Esophagus muscularis mucosa (tissue), 4 donors: ENCODE measurements at regions not wholly inside any gene's neighbourhood (a gene's known extent, or its start where the extent isn't known, plus 50 kb on each side); places are given as distances from the start of the nearest gene placed in this dataset.

Experiments
- DNase-seq: peaks from one replicate; pipeline ENCODE4 v3.0.0-alpha.2; 2017; ENCODE audit errors: extremely low spot score
- H3K27ac ChIP-seq, 4 donors: fragments of 200-600 bp; sonication (generic); replicated peaks in 1 of 4; 1 replicate in 3 of 4; 2 replicates in 1 of 4; pipeline ENCODE4 v1.5.1; 2016 to 2019; ENCODE audit warnings: mild to moderate bottlenecking in 1 of 4
- H3K27me3 ChIP-seq, 4 donors: fragments of 200-600 bp; sonication (generic); one replicate each; pipeline versions ENCODE4 v1.5.1 to v1.6.0; 2016 to 2019
- H3K36me3 ChIP-seq, 4 donors: fragments of 200-600 bp; sonication (generic); one replicate each; pipeline ENCODE4 v1.5.1; 2016 to 2019
- H3K4me1 ChIP-seq, 4 donors: fragments of 200-600 bp; sonication (generic); one replicate each; pipeline ENCODE4 v1.5.1; 2016 to 2019
- H3K4me3 ChIP-seq, 4 donors: fragments of 200-600 bp; sonication (generic); 1 replicate in 2 of 4; 2 replicates in 2 of 4; pipeline ENCODE4 v1.5.1; 2016 to 2019; ENCODE audit warnings: mild to moderate bottlenecking in 4 of 4, moderate library complexity in 1 of 4
- H3K9me3 ChIP-seq, 4 donors: fragments of 200-600 bp; sonication (generic); 1 replicate in 3 of 4; 2 replicates in 1 of 4; pipeline ENCODE4 v1.5.1; 2016 to 2019
- EP300 ChIP-seq: sonication (generic); formaldehyde crosslinking; IDR thresholded peaks from one replicate; pipeline ENCODE4 v1.6.1; 2017; ENCODE audit warnings: antibody characterized with exemption
- POLR2A ChIP-seq: fragments of 450-650 bp; IDR thresholded peaks from one replicate; pipeline ENCODE4 v1.6.1; 2017; ENCODE audit warnings: antibody characterized with exemption, moderate library complexity, mild to moderate bottlenecking, low read depth
- POLR2AphosphoS5 ChIP-seq, 2 donors: sonication (generic); formaldehyde crosslinking; IDR thresholded peaks; one replicate each; pipeline ENCODE4 v1.6.1; 2017; ENCODE audit warnings: antibody characterized with exemption in 2 of 2
- WGBS: methylation state at CpG from one replicate; pipeline ENCODE4 v1.1.5; 2018; 5-methylcytosine and 5-hydroxymethylcytosine counted together
- intact Hi-C: fragments of 100-400 bp; cut with DNase I; formaldehyde crosslinking; loops from one replicate; pipeline ENCODE4 v1.15.1; 2023
- TF ChIP-seq, protein P1 (sequence below), 3 experiments: fragments of 200-600 bp in 2 of 3; fragments of 450-650 bp in 1 of 3; sonication (generic) in 2 of 3; IDR thresholded peaks; one replicate each; pipeline ENCODE4 v1.5.1; 2017 to 2019; ENCODE audit warnings: antibody characterized with exemption in 3 of 3, mild to moderate bottlenecking in 2 of 3, moderate library complexity in 1 of 3

DNA sequence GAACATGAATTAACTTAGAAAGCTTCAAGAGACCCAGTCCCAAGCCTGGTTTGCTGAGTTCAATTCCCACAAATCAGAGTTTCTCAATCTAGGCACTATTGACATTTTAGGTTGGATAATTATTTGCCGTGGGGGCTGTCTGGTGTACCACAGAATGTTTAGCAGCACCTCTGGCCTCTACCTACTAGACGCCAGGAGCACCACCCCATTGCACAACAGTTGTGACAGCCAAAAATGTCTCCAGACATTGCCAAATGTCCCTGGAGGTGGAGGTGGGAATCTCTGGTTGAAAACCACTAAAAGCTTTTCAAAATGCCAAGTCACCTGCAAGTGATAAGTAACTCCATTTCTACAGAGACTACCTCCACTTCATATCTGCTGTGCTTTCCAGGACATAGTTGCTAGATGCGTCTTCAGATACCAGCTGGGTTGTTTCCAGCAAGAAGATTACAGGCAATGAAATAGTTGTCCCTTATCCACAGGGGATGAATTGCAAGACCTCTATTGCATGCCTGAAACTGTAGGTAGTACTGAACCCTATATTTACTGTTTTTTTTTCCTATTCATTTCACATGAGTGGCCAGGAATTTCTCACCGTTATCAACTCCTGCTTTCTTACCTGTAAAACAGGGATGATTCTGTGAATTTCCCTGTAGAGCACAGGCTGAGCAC is 554.3 kb downstream of the ZEB2 start:
- intact Hi-C loops, result no loop called here

DNA sequence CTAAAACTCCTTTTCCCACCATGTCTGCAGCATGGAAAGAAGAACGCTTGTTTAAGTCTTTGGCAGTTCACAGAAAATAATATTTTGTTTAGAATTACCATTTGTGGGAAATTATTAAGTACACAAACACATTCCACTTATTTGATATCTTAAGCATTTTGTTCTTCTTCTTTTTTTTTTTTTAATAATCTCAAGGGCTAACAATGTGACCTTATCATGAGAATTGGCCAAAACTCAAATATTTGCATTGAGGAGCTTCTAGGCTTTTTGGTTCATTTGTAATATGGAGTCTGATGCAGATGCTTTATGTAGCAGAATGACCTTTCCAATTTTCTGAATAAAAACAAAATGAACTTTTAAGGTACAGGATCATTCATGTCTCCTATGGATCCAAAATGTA is 555.0 kb downstream of the ZEB2 start:
- Histone ChIP-seq H3K27ac (no peak overlapping the region), H3K36me3 (no peaks in the 10 kb centered on the region), H3K4me1 (no peaks in the 10 kb centered on the region), H3K4me3 (no peak overlapping the region), H3K9me3 (no peaks in the 10 kb centered on the region), H3K27me3 (no peaks in the 10 kb centered on the region)
- intact Hi-C loops, result no loop called here
- TF ChIP-seq POLR2AphosphoS5 (IDR thresholded peaks at IDR 0.05), result no peak
- TF ChIP-seq, protein P1, sequence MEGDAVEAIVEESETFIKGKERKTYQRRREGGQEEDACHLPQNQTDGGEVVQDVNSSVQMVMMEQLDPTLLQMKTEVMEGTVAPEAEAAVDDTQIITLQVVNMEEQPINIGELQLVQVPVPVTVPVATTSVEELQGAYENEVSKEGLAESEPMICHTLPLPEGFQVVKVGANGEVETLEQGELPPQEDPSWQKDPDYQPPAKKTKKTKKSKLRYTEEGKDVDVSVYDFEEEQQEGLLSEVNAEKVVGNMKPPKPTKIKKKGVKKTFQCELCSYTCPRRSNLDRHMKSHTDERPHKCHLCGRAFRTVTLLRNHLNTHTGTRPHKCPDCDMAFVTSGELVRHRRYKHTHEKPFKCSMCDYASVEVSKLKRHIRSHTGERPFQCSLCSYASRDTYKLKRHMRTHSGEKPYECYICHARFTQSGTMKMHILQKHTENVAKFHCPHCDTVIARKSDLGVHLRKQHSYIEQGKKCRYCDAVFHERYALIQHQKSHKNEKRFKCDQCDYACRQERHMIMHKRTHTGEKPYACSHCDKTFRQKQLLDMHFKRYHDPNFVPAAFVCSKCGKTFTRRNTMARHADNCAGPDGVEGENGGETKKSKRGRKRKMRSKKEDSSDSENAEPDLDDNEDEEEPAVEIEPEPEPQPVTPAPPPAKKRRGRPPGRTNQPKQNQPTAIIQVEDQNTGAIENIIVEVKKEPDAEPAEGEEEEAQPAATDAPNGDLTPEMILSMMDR (IDR thresholded peaks at IDR 0.05), result no peak
- WGBS, result 81% methylated on average over 1 of the region's 1 CpG
- no peak for DNase-seq

More for the DNA sequence above, 554.3 kb downstream of the ZEB2 start:
- H3K27ac ChIP-seq, result no peak overlapping the region
- no peak for TF ChIP-seq EP300
- TF ChIP-seq POLR2A, result no peak
- TF ChIP-seq, protein P1 (IDR thresholded peaks at IDR 0.05), result no peak
- H3K36me3 ChIP-seq, result no peaks in the 10 kb centered on the region
- WGBS, result 85% methylated on average over 3 of the region's 4 CpGs
- H3K9me3 ChIP-seq, result no peaks in the 10 kb centered on the region
- no peaks in the 10 kb centered on the region for H3K4me1 ChIP-seq
- DNase-seq, result no peak
- H3K4me3 ChIP-seq, result no peak overlapping the region
- H3K27me3 ChIP-seq, result no peaks in the 10 kb centered on the region

DNA sequence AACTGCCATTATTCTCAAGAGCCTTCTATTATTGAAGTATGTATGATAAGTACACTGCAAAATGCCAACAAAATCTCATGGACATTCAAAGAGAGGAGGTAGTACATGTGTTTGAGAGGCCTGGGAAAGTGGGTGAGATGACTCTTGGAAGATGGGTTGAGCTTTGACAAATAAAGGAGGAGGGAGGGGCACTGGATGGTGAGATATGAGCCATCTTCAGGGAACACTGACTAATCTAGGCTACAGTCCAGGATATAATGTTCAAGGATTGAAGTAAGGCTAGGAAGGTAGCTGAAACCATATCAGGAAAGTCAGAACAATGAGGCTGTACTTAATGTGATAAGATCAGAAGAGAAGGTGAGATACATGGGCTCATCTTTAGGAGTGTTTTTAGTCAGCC is 559.7 kb downstream of the ZEB2 start:
- Histone ChIP-seq H3K4me3 (no peak overlapping the region), H3K36me3 (no peaks in the 10 kb centered on the region), H3K27me3 (no peaks in the 10 kb centered on the region), H3K4me1 (peaks cover 6 to 9% (median 8%) of the 10 kb centered on the region in 4 donors), H3K27ac (no peak overlapping the region), H3K9me3 (no peaks in the 10 kb centered on the region)
- TF ChIP-seq EP300 (no peak), POLR2AphosphoS5 (IDR thresholded peaks at IDR 0.05) (no peak), POLR2A (no peak)
- TF ChIP-seq, protein P1 (IDR thresholded peaks at IDR 0.05), result no peak
- intact Hi-C loops, result no loop called here
- DNase-seq, result no peak

DNA sequence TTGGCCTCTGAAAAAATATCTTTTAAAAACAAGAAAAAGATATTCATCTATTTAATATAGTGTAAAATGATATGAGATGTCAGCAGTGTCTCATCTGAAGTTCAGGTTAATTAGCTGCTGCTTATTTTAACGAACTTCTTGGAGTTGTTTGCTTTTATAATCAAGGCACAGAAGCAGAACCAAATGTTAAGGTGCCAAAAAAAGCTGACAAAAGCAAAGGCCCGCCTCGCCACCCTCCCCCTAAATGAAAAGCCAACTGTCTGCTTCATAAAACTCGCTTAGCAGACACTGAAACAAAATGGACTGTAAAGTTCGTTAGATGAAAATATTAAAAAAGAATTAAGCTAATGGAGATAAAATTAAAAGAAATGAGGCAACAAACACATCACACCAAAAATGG is 562.6 kb downstream of the ZEB2 start:
- peaks cover 6 to 15% (median 12%) of the 10 kb centered on the region in 4 donors for H3K4me1 ChIP-seq
- no peaks in the 10 kb centered on the region for H3K9me3 ChIP-seq
- no peak for DNase-seq
- 88% methylated on average over 5 of the region's 5 CpGs for WGBS
- H3K27ac ChIP-seq, result no peak overlapping the region
- intact Hi-C loops, result no loop called here
- no peak overlapping the region for H3K4me3 ChIP-seq
- TF ChIP-seq, protein P1 (IDR thresholded peaks at IDR 0.05), result no peak
- H3K27me3 ChIP-seq, result no peaks in the 10 kb centered on the region
- H3K36me3 ChIP-seq, result no peaks in the 10 kb centered on the region

DNA sequence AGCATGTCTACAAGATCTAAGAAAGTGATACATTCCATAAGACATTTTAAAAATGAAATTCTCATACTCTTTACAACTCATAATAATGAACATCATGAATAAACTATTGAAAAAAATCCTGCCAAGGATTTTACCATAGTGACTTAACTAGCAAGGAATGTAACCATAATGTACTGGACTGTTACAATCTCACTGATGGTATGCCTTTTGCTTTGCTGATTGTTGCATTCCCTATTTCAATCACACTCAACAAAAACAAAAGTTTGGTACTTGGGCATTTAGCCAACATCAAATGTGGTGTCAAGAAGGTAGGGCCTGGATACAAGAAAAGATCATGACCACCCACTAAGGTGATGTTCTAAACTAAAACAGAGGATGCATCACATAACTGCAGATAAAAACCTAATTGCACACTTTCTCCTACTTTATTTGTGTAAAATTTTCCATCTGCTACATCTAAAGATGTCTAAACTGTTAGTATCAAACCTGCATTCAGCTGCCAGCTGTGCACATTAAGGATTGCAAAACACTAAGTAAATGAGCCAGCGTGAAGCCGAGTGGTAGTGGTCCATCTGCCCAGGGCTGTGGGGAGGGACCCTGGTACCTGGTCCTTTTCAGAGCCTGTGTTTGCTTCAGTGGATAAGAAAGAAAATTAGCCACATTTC is 564.4 kb downstream of the ZEB2 start:
- TF ChIP-seq EP300 (no peak), POLR2A (no peak), POLR2AphosphoS5 (IDR thresholded peaks at IDR 0.05) (no peak)
- TF ChIP-seq, protein P1 (IDR thresholded peaks at IDR 0.05), result no peak
- WGBS, result 87% methylated on average over 2 of the region's 2 CpGs
- H3K27me3 ChIP-seq, result no peaks in the 10 kb centered on the region
- H3K9me3 ChIP-seq, result no peaks in the 10 kb centered on the region
- no peaks in the 10 kb centered on the region for H3K36me3 ChIP-seq
- peaks cover 6 to 15% (median 12%) of the 10 kb centered on the region in 4 donors for H3K4me1 ChIP-seq
- no peak overlapping the region for H3K27ac ChIP-seq
- DNase-seq, result no peak
- intact Hi-C loops, result no loop called here
- H3K4me3 ChIP-seq, result no peak overlapping the region
